HUES48 (cell line): ENCODE measurements at regions not wholly inside any gene's neighbourhood (a gene's known extent, or its start where the extent isn't known, plus 50 kb on each side); places are given as distances from the start of the nearest gene placed in this dataset.

ENCODE experiments used
- H3K27ac ChIP-seq: one replicate; pipeline ENCODE4 v1.7.0; 2013; ENCODE audit warnings: low read depth, low read length, inconsistent platforms
- H3K27me3 ChIP-seq: 2 replicates; pipeline ENCODE4 v1.6.1; 2013; ENCODE audit warnings: mild to moderate bottlenecking, low read length; ENCODE audit not compliant: control insufficient read depth, insufficient read depth
- H3K36me3 ChIP-seq: 2 replicates; pipeline ENCODE4 v1.6.1; 2013; ENCODE audit warnings: low read length; ENCODE audit not compliant: control insufficient read depth, insufficient read depth
- H3K4me1 ChIP-seq: 2 replicates; pipeline ENCODE4 v1.6.1; 2013; ENCODE audit warnings: mild to moderate bottlenecking, low read length; ENCODE audit not compliant: control insufficient read depth, insufficient read depth
- H3K4me3 ChIP-seq: 2 replicates; pipeline ENCODE4 v1.5.1; 2013; ENCODE audit warnings: mild to moderate bottlenecking, low read depth, low read length
- H3K9ac ChIP-seq: 2 replicates; pipeline ENCODE4 v1.6.1; 2013; ENCODE audit warnings: mild to moderate bottlenecking, low read depth, low read length, moderate library complexity
- H3K9me3 ChIP-seq: 2 replicates; pipeline ENCODE4 v1.6.1; 2013; ENCODE audit warnings: low read length; ENCODE audit not compliant: control insufficient read depth, insufficient read depth

GRCh38 chr20:58010666-58011065 is 217.8 kb downstream of the ANKRD60 start:
- Histone ChIP-seq H3K36me3 (no peaks in the 10 kb centered on the region), H3K27me3 (no peaks in the 10 kb centered on the region; the same call in 1 of the 2 replicates), H3K9ac (no peak overlapping the region), H3K9me3 (no peaks in the 10 kb centered on the region), H3K4me1 (no peaks in the 10 kb centered on the region), H3K27ac (no peak overlapping the region), H3K4me3 (no peak overlapping the region)

- H3K4me3 ChIP-seq: no peak overlapping the region
- H3K27me3 ChIP-seq: no peaks in the 10 kb centered on the region; the same call in 1 of the 2 replicates
- no peaks in the 10 kb centered on the region for H3K9me3 ChIP-seq
- H3K9ac ChIP-seq: no peak overlapping the region
- no peak overlapping the region for H3K27ac ChIP-seq
- H3K36me3 ChIP-seq: no peaks in the 10 kb centered on the region
- H3K4me1 ChIP-seq: no peaks in the 10 kb centered on the region
These were observed 218.3 kb downstream of the ANKRD60 start for GRCh38 chr20:58010186-58010585.

GRCh38 chr20:58008866-58009265 is 219.6 kb downstream of the ANKRD60 start:
- Histone ChIP-seq H3K9ac (no peak overlapping the region), H3K27me3 (no peaks in the 10 kb centered on the region; the same call in 1 of the 2 replicates), H3K36me3 (no peaks in the 10 kb centered on the region), H3K27ac (no peak overlapping the region), H3K4me3 (no peak overlapping the region), H3K9me3 (no peaks in the 10 kb centered on the region), H3K4me1 (no peaks in the 10 kb centered on the region)

GRCh38 chr20:58008413-58008812 is 220.0 kb downstream of the ANKRD60 start:
- H3K4me1 ChIP-seq: no peaks in the 10 kb centered on the region
- H3K36me3 ChIP-seq: no peaks in the 10 kb centered on the region
- H3K9ac ChIP-seq: no peak overlapping the region
- H3K27ac ChIP-seq: no peak overlapping the region
- H3K27me3 ChIP-seq: no peaks in the 10 kb centered on the region; the same call in 1 of the 2 replicates
- H3K9me3 ChIP-seq: no peaks in the 10 kb centered on the region
- H3K4me3 ChIP-seq: no peak overlapping the region

- no peak overlapping the region for H3K27ac ChIP-seq
- H3K27me3 ChIP-seq: no peaks in the 10 kb centered on the region; the same call in 1 of the 2 replicates
- no peaks in the 10 kb centered on the region for H3K36me3 ChIP-seq
- H3K9ac ChIP-seq: no peak overlapping the region
- H3K4me3 ChIP-seq: no peak overlapping the region
- H3K9me3 ChIP-seq: no peaks in the 10 kb centered on the region
- no peaks in the 10 kb centered on the region for H3K4me1 ChIP-seq
These were observed 220.5 kb downstream of the ANKRD60 start for GRCh38 chr20:58007947-58008346.

- Histone ChIP-seq H3K27me3 (no peaks in the 10 kb centered on the region; the same call in 1 of the 2 replicates), H3K27ac (no peak overlapping the region), H3K4me1 (no peaks in the 10 kb centered on the region), H3K4me3 (no peak overlapping the region), H3K9me3 (no peaks in the 10 kb centered on the region), H3K9ac (no peak overlapping the region), H3K36me3 (no peaks in the 10 kb centered on the region)
These were observed 221.8 kb downstream of the ANKRD60 start for GRCh38 chr20:58006346-58007316.

- Histone ChIP-seq H3K36me3 (no peaks in the 10 kb centered on the region), H3K9me3 (no peaks in the 10 kb centered on the region), H3K9ac (no peak overlapping the region), H3K27ac (no peak overlapping the region), H3K4me1 (no peaks in the 10 kb centered on the region), H3K4me3 (no peak overlapping the region), H3K27me3 (no peaks in the 10 kb centered on the region; the same call in 1 of the 2 replicates)
These were observed 222.7 kb downstream of the ANKRD60 start for GRCh38 chr20:58005581-58006345.

- Histone ChIP-seq H3K36me3 (no peaks in the 10 kb centered on the region), H3K9me3 (no peaks in the 10 kb centered on the region), H3K4me1 (peaks cover under 1% of the 10 kb centered on the region; the same call in 1 of the 2 replicates), H3K27ac (no peak overlapping the region), H3K9ac (no peak overlapping the region), H3K4me3 (no peak overlapping the region), H3K27me3 (no peaks in the 10 kb centered on the region; the same call in 1 of the 2 replicates)
These were observed 223.6 kb downstream of the ANKRD60 start for GRCh38 chr20:58004900-58005299.

- no peak overlapping the region for H3K9ac ChIP-seq
- no peak overlapping the region for H3K4me3 ChIP-seq
- no peaks in the 10 kb centered on the region for H3K9me3 ChIP-seq
- peaks cover 8% of the 10 kb centered on the region for H3K4me1 ChIP-seq
- H3K36me3 ChIP-seq: no peaks in the 10 kb centered on the region
- H3K27ac ChIP-seq: no peak overlapping the region
- no peaks in the 10 kb centered on the region; the same call in 1 of the 2 replicates for H3K27me3 ChIP-seq
These were observed 224.3 kb downstream of the ANKRD60 start for GRCh38 chr20:58004146-58004545.

- H3K36me3 ChIP-seq: no peaks in the 10 kb centered on the region
- H3K9me3 ChIP-seq: no peaks in the 10 kb centered on the region
- H3K4me3 ChIP-seq: no peak overlapping the region
- H3K4me1 ChIP-seq: peaks cover 12% of the 10 kb centered on the region
- no peak overlapping the region for H3K27ac ChIP-seq
- H3K27me3 ChIP-seq: no peaks in the 10 kb centered on the region
- H3K9ac ChIP-seq: no peak overlapping the region
These were observed 224.9 kb downstream of the ANKRD60 start for GRCh38 chr20:58003525-58003924.

GRCh38 chr20:58002901-58003300 is 225.6 kb downstream of the ANKRD60 start:
- Histone ChIP-seq H3K9me3 (no peaks in the 10 kb centered on the region), H3K9ac (no peak overlapping the region), H3K4me1 (peaks cover 12% of the 10 kb centered on the region), H3K27ac (no peak overlapping the region), H3K36me3 (no peaks in the 10 kb centered on the region), H3K27me3 (no peaks in the 10 kb centered on the region), H3K4me3 (no peak overlapping the region)
